Dendritic cell treated with granulocyte-macrophage colony-stimulating factor and Interleukin-4, amounts not matched to agents 40 ng/mL and 50 ng/mL, for 4 days (primary cell): ENCODE measurements at regions not wholly inside any gene's neighbourhood (a gene's known extent, or its start where the extent isn't known, plus 50 kb on each side); places are given as distances from the start of the nearest gene placed in this dataset.
"Not testable (repeated sequence)": the region's sequence is repeated elsewhere in the genome, so short reads cannot be mapped to it uniquely, and the experiment has no call there.

ENCODE experiments used
- H3K27ac Mint-ChIP-seq: one replicate; pipeline ENCODE4 v1.8.0; 2022; ENCODE audit warnings: mild to moderate bottlenecking, mixed read lengths
- H3K27me3 Mint-ChIP-seq: one replicate; pipeline ENCODE4 v1.8.0; 2022; ENCODE audit warnings: mild to moderate bottlenecking, mixed read lengths
- H3K36me3 Mint-ChIP-seq: one replicate; pipeline ENCODE4 v1.8.0; 2022; ENCODE audit warnings: low read depth, mixed read lengths
- H3K4me1 Mint-ChIP-seq: one replicate; pipeline ENCODE4 v1.8.0; 2022; ENCODE audit warnings: low read depth, mixed read lengths
- H3K4me3 Mint-ChIP-seq: one replicate; pipeline ENCODE4 v1.8.0; 2022; ENCODE audit warnings: mild to moderate bottlenecking, moderate library complexity, mixed read lengths
- H3K9me3 Mint-ChIP-seq: one replicate; pipeline ENCODE4 v1.8.0; 2022; ENCODE audit warnings: mixed read lengths
- intact Hi-C: fragments of 100-400 bp; cut with micrococcal nuclease; formaldehyde crosslinking; loops from one replicate; pipeline ENCODE4 v1.15.0; 2022

DNA sequence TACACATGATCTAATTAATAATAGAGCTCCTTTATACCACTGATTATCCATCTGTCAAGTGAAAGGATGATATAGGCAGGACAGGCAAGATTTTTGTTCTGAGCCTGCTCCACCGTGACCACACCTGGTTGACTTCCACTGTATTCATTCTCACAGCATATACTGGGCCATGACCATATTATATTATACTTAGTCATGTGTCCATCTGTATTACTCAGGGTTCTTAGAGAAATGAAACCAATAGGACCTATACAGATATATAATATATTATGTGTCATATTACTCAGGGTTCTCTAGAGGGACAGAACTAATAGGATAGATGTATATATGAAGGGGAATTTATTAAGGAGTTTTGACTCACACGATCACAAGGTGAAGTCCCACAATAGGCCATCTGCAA, 675.1 kb downstream of the GRXCR1 start:
- Mint-ChIP-seq H3K4me1 (no peaks in the 10 kb centered on the region), H3K27me3 (no peaks in the 10 kb centered on the region), H3K36me3 (no peaks in the 10 kb centered on the region), H3K9me3 (no peaks in the 10 kb centered on the region), H3K27ac (no peak overlapping the region), H3K4me3 (no peak overlapping the region)
- intact Hi-C loops: no loop called here

DNA sequence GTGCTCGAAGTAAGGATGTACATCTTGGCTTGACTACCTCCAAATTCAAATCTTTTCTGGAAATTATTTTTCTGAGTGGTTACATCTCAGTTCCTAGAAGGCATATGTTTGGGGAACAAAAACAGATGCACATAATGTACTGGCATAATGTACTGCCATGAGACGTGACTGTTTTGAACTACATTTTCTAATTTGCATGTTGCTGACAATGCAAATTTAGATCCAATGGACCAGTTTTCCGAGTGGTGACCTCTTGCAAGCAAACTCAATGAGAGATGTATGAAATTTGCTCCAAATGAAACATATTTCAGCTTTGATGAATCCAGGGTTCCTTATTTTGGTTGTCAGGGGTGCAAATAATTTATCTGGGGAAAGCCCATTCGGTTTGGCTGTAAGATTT, 694.3 kb downstream of the GRXCR1 start:
- Mint-ChIP-seq H3K27me3 (no peaks in the 10 kb centered on the region), H3K27ac (no peak overlapping the region)

DNA sequence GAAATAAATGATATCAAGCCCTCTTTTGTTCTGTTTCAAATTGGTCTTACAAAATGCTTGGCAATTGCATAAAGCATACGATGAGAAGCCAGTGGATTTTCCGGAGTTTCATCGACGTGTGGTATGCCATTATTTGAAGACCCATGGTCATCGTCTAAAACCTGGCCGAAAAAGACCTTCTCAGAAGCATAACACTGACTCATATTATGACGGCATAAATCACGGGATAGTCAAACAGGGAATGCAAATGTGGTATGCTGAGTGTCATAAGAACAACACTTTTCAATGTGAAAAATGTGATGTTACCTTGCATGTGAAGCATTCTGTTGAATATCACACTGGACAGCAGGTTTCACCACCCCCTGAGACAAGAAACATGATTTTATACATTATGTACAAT, 695.2 kb downstream of the GRXCR1 start:
- H3K27ac Mint-ChIP-seq: no peak overlapping the region
- no peak overlapping the region for H3K4me3 Mint-ChIP-seq
- intact Hi-C loops: no loop called here
- no peaks in the 10 kb centered on the region for H3K27me3 Mint-ChIP-seq
- peaks cover 9% of the 10 kb centered on the region for H3K9me3 Mint-ChIP-seq
- no peaks in the 10 kb centered on the region for H3K36me3 Mint-ChIP-seq
- H3K4me1 Mint-ChIP-seq: no peaks in the 10 kb centered on the region

More for the DNA sequence above, 694.3 kb downstream of the GRXCR1 start:
- H3K36me3 Mint-ChIP-seq: no peaks in the 10 kb centered on the region
- no peaks in the 10 kb centered on the region for H3K4me1 Mint-ChIP-seq
- intact Hi-C loops: no loop called here
- peaks cover 9% of the 10 kb centered on the region for H3K9me3 Mint-ChIP-seq
- no peak overlapping the region for H3K4me3 Mint-ChIP-seq

DNA sequence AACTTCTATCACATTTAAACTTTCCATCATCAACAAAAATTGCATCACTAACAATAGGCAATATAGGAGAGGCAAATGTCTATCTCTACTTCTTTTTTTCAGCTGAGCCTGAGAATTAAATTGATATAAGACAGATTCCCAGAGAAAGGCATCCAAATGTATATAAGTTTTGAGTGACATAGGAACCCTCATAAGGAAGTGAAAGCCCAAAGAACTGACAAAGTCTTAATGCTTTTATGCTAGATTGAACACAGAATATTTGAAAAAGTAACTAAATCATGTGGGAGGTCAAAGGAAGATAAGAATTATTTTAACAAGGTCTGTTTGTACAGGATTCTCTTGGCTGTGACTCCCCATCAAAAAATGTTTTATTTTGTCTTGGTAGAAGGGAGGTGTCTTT, 714.9 kb downstream of the GRXCR1 start:
- Mint-ChIP-seq H3K27ac (no peak overlapping the region), H3K27me3 (no peaks in the 10 kb centered on the region), H3K9me3 (peaks cover 9% of the 10 kb centered on the region), H3K36me3 (no peaks in the 10 kb centered on the region), H3K4me1 (no peaks in the 10 kb centered on the region), H3K4me3 (no peak overlapping the region)
- intact Hi-C loops: no loop called here

DNA sequence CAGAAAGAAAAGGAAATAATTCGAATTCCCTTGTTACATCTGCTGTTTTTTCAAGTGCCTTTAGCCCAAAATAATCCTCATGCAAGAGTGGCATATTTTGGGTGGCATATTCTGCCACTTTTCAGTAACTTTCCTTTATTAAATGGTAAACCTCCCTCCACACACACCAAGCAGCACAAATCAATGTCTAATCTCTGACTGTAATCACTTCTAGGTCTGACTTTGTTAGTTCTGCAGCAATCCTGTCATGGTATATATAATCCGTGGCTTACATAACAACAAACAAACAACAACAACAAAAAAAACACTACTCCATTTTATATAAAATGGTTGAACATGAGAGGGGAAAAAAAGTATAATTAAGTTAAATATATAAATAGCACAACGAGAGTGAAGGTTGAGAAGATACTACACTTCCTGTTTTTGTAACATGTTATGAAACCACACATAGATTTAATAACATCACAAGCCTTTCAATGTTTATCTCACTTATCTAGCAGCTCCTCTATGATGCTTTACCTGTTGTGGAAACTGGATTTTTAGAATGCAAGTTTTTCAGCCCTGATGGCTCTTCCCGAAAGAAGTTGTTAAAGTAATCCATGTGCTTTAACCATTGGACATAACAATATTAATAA, 715.4 kb downstream of the GRXCR1 start:
- intact Hi-C loops: no loop called here
- peaks cover 9% of the 10 kb centered on the region for H3K9me3 Mint-ChIP-seq
- H3K4me1 Mint-ChIP-seq: no peaks in the 10 kb centered on the region
- no peaks in the 10 kb centered on the region for H3K36me3 Mint-ChIP-seq
- no peaks in the 10 kb centered on the region for H3K27me3 Mint-ChIP-seq
- no peak overlapping the region for H3K27ac Mint-ChIP-seq
- no peak overlapping the region for H3K4me3 Mint-ChIP-seq

DNA sequence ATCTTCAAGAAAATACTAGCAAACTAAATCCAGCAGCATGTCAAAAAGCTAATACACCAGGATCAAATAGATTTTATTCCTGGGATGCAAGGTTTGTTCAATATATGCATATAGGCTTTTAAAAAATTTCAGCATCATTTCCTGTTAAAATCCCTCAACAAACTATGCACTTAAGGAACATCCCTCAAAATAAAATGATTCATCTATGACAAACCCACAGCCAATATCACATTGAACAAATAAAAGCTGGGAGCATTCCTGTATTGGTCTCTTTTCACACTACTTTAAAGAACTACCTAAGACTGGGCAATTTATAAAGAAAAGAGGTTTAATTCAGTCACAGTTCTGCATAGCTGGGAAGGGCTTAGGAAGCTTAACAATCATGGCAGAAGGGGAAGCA, 726.7 kb downstream of the GRXCR1 start:
- intact Hi-C loops: no loop called here

DNA sequence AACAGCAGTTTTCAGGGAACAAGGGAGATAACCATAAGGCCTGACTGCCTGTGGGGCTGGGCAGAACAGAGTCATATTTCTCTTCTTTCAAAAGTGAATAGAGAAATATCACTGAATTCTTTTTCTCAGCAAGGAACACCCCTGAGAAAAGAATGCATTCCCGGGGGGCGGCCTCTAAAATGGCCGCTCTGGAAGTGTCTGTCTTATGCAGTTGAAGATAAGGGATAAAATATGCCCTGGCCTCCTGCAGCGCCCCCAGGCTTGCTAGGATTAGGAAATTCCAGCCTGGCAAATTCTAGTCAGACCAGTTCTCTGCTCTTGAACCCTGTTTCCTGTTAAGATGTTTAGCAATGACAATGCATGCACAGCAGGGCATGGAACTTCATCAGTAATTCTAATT, 745.4 kb downstream of the GRXCR1 start:
- intact Hi-C loops, H3K36me3 Mint-ChIP-seq: not testable (repeated sequence)

More for the DNA sequence above, 726.7 kb downstream of the GRXCR1 start:
- Mint-ChIP-seq H3K27ac (no peak overlapping the region), H3K27me3 (no peaks in the 10 kb centered on the region), H3K9me3 (peaks cover 68% of the 10 kb centered on the region), H3K4me3 (no peak overlapping the region), H3K4me1 (no peaks in the 10 kb centered on the region), H3K36me3 (no peaks in the 10 kb centered on the region)

DNA sequence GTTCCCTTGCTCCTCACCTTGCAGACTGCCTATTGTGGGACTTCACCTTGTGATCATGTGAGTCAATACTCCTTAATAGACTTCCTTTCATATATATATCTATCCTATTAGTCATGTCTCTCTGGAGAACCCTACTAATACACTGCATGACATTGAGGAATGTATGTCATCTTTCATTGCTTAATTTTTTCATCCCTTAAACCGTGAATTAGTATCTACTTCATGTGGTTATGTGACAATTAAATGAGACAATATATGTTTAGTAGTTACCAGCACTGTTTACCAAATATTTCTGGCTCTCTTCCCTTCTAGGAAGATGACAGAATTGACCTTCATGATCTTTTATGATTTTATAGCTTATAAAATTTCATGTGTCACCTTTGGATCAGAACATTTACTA, 759.5 kb downstream of the GRXCR1 start:
- Mint-ChIP-seq H3K36me3 (no peaks in the 10 kb centered on the region), H3K27me3 (no peaks in the 10 kb centered on the region), H3K4me3 (no peak overlapping the region), H3K27ac (no peak overlapping the region), H3K4me1 (no peaks in the 10 kb centered on the region), H3K9me3 (peaks cover 39% of the 10 kb centered on the region)
- intact Hi-C loops: no loop called here

More for the DNA sequence above, 745.4 kb downstream of the GRXCR1 start:
- not testable (repeated sequence) for H3K4me1 Mint-ChIP-seq, H3K27me3 Mint-ChIP-seq, H3K4me3 Mint-ChIP-seq, H3K27ac Mint-ChIP-seq
- peaks cover 38% of the 10 kb centered on the region for H3K9me3 Mint-ChIP-seq

DNA sequence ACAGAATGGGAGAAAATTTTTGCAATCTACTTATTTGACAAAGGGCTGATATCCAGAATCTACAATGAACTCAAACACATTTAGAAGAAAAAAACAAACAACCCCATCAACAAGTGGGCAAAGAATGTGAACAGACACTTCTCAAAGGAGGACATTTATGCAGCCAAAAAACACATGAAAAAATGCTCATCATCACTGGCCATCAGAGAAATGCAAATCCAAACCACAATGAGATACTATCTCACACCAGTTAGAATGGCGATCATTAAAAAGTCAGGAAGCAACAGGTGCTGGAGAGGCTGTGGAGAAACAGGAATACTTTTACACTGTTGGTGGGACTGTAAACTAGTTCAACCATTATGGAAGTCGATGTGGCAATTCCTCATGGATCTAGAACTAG, 767.0 kb downstream of the GRXCR1 start:
- H3K4me1 Mint-ChIP-seq, H3K36me3 Mint-ChIP-seq, H3K27me3 Mint-ChIP-seq, H3K27ac Mint-ChIP-seq, H3K4me3 Mint-ChIP-seq: not testable (repeated sequence)
- H3K9me3 Mint-ChIP-seq: peaks cover 27% of the 10 kb centered on the region
- intact Hi-C loops: loop anchor here (5.0 kb wide), 1 partner anchor 313 kb away; no protein-coding TSS in a partner anchor

DNA sequence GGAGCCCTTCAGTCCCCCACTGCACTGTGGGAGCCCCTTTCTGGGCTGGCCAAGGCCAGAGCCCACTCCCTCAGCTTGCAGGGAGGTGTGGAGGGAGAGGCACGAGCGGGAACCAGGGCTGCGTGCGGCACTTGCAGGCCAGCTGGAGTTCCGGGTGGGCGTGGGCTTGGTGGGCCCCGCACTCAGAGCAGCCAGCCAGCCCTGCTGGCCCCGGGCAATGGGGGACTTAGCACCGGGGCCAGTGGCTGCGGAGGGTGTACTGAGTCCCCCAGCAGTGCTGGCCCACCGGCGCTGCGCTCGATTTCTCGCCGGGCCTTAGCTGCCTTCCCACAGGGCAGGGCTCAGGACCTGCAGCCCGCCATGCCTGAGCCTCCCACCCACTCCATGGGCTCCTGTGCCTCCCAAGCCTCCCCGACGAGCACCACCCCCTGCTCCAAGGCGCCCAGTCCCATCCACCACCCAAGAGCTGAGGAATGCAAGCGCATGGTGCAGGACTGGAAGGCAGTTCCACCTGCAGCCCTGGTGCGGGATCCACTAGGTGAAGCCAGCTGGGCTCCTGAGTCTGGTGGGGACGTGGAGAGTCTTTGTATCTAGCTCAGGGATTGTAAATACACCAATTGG, 776.2 kb downstream of the KCTD8 start:
- intact Hi-C loops, H3K4me1 Mint-ChIP-seq, H3K27me3 Mint-ChIP-seq, H3K36me3 Mint-ChIP-seq, H3K27ac Mint-ChIP-seq, H3K4me3 Mint-ChIP-seq: not testable (repeated sequence)
- peaks cover 62% of the 10 kb centered on the region for H3K9me3 Mint-ChIP-seq

DNA sequence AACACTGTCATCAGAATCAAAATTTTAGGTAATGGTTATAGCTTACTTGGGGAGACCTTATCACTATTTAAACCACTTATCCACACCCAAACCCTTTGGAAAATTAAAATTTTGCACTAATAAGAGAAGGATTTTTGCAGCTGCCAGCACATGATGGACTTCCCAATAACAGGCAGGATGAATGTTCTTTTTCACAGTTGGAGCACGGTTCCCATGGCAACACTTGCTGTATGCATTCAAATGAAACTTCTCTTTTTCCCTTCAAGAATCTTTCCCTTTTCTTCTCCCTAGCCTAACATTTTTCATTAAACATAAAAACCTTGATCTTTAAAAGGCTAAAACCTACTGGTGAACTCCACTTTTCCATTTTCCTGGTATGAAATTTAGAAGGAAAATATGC, 768.2 kb downstream of the KCTD8 start:
- Mint-ChIP-seq H3K4me1 (no peaks in the 10 kb centered on the region), H3K27me3 (no peaks in the 10 kb centered on the region), H3K4me3 (no peak overlapping the region), H3K27ac (no peak overlapping the region), H3K36me3 (no peaks in the 10 kb centered on the region), H3K9me3 (peaks cover 14% of the 10 kb centered on the region)
- intact Hi-C loops: no loop called here

DNA sequence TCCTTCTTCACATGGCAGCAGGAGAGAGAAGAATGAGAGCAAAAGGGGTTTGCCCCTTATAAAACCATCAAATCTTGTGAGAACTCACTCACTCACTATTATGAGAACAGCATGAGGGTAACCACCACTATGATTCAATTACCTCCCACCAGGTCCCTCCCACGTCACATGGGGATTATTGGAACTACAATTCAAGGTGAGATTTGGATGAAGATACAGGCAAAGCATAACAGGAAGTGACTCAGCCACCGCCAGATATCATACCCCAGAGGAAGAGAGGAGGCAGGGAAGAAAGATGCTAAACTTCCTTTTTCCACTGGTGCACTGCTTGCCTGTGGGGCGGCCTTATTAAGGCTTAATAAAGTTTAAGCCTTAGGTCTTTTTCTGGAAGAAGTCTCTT, 766.1 kb downstream of the KCTD8 start:
- Mint-ChIP-seq H3K4me1 (no peaks in the 10 kb centered on the region), H3K36me3 (no peaks in the 10 kb centered on the region), H3K4me3 (no peak overlapping the region), H3K27ac (no peak overlapping the region), H3K27me3 (no peaks in the 10 kb centered on the region), H3K9me3 (peaks cover 9% of the 10 kb centered on the region)
- intact Hi-C loops: no loop called here

DNA sequence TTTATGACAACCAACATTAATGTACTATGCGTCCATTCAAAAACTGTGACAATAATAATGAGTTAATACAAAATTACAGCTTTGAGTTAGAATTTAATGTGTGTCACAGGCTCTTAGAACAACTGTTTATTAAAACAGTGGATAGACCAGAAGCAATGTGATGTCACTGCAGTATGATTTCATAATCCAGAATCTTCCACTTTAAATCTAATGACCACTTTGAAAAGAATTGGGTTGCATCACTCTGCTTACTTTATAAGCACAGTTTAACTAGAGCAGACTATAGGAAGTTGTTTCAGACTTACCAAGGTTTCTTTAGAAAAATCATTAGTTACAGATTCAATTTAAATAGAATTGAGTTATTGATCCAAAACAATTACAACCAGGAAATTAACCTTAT, 758.5 kb downstream of the KCTD8 start:
- no peaks in the 10 kb centered on the region for H3K36me3 Mint-ChIP-seq
- no peaks in the 10 kb centered on the region for H3K27me3 Mint-ChIP-seq
- no peak overlapping the region for H3K4me3 Mint-ChIP-seq
- no peak overlapping the region for H3K27ac Mint-ChIP-seq
- H3K9me3 Mint-ChIP-seq: peaks cover 16% of the 10 kb centered on the region
- intact Hi-C loops: no loop called here
- H3K4me1 Mint-ChIP-seq: no peaks in the 10 kb centered on the region

DNA sequence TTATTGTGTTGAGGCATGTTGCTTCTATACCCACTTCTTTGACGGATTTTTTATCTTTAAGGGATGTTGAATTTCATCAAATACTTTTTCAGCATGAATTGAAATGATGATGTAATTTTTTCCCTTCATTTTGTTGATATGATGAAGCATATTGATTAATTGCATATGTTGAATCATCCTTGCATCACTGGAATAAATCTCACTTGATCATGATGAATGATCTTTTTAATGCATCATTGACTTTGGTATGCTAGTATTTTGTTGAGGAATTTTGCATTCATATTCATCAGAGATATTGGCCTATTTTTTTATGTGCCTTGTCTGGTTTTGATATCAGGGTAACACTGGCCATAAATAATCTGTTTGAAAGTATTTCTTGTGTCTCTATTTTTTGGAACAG, 754.7 kb downstream of the KCTD8 start:
- intact Hi-C loops: no loop called here
- Mint-ChIP-seq H3K27me3 (no peaks in the 10 kb centered on the region), H3K9me3 (peaks cover 38% of the 10 kb centered on the region), H3K4me3 (no peak overlapping the region), H3K36me3 (no peaks in the 10 kb centered on the region), H3K4me1 (no peaks in the 10 kb centered on the region), H3K27ac (no peak overlapping the region)

DNA sequence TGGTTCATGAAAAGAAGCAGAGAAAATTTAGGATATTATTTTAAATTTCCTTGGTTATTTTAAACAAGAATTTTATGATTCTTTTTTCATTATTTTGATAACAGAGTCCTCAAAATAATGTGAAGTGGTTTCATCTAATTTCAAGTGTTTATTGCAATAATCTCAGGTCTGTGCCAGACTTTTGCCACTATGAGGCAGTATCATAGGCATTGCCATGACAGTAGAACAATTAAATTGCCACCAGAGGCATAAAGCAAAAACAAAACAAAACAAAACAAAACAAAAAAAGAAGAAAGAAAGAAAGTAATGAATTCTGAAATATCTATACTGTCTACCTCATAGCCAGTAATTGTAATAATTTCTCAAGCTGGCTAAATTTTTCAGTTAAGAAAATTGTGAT, 739.2 kb downstream of the KCTD8 start:
- no peak overlapping the region for H3K4me3 Mint-ChIP-seq
- intact Hi-C loops: no loop called here
- no peak overlapping the region for H3K27ac Mint-ChIP-seq
- peaks cover 32% of the 10 kb centered on the region for H3K9me3 Mint-ChIP-seq
- no peaks in the 10 kb centered on the region for H3K4me1 Mint-ChIP-seq
- H3K27me3 Mint-ChIP-seq: no peaks in the 10 kb centered on the region
- H3K36me3 Mint-ChIP-seq: no peaks in the 10 kb centered on the region
